Stimulated activated CD4-positive, alpha-beta T cell treated with anti-CD3 and anti-CD28 coated beads, Interleukin-15, amount 100 ng/mL, for 1 hour (primary cell): ENCODE measurements at regions not wholly inside any gene's neighbourhood (a gene's known extent, or its start where the extent isn't known, plus 50 kb on each side); places are given as distances from the start of the nearest gene placed in this dataset.
"Not testable (repeated sequence)": the region's sequence is repeated elsewhere in the genome, so short reads cannot be mapped to it uniquely, and the experiment has no call there.

Experiments
- DNase-seq, 2 donors: peaks; one replicate each; pipeline ENCODE4 v3.0.0-alpha.2; 2020; ENCODE audit warnings: low read depth in 1 of 2, low spot score in 1 of 2

GRCh38 chr11:134880788-134881187 is 468.7 kb upstream of the B3GAT1 start:
- DNase-seq: no peak

- no peak for DNase-seq
Measured at GRCh38 chr11:134879931-134880330, 467.9 kb upstream of the B3GAT1 start.

GRCh38 chr11:134879341-134879740 is 467.3 kb upstream of the B3GAT1 start:
- DNase-seq: no peak

GRCh38 chr11:134878785-134879184 is 466.7 kb upstream of the B3GAT1 start:
- no peak for DNase-seq

GRCh38 chr11:134876226-134876625 is 464.2 kb upstream of the B3GAT1 start:
- no peak for DNase-seq

- no peak for DNase-seq
Measured at GRCh38 chr11:134866981-134867675, 455.1 kb upstream of the B3GAT1 start.

GRCh38 chr11:134866215-134866614 is 454.2 kb upstream of the B3GAT1 start:
- no peak for DNase-seq

GRCh38 chr11:134864968-134865305 is 452.9 kb upstream of the B3GAT1 start:
- DNase-seq: no peak

GRCh38 chr11:134864233-134864967 is 452.4 kb upstream of the B3GAT1 start:
- no peak for DNase-seq

- DNase-seq: no peak
Measured at GRCh38 chr11:134863294-134863693, 451.3 kb upstream of the B3GAT1 start.

GRCh38 chr11:134862587-134863195 is 450.6 kb upstream of the B3GAT1 start:
- no peak for DNase-seq

- DNase-seq: no peak
Measured at GRCh38 chr11:134862105-134862502, 450.1 kb upstream of the B3GAT1 start.

- DNase-seq: no peak
Measured at GRCh38 chr11:134861490-134862104, 449.6 kb upstream of the B3GAT1 start.

- no peak for DNase-seq
Measured at GRCh38 chr11:134858783-134859480, 446.9 kb upstream of the B3GAT1 start.

GRCh38 chr11:134857035-134857434 is 445.0 kb upstream of the B3GAT1 start:
- no peak for DNase-seq

GRCh38 chr11:134856056-134856971 is 444.3 kb upstream of the B3GAT1 start:
- no peak for DNase-seq

- no peak for DNase-seq
Measured at GRCh38 chr11:134853992-134854991, 442.2 kb upstream of the B3GAT1 start.

GRCh38 chr11:134851503-134852224 is 439.6 kb upstream of the B3GAT1 start:
- not testable (repeated sequence) for DNase-seq
